HCT116 (cell line): ENCODE measurements at regions not wholly inside any gene's neighbourhood (a gene's known extent, or its start where the extent isn't known, plus 50 kb on each side); places are given as distances from the start of the nearest gene placed in this dataset.

Experiments
- ATAC-seq: fragments of 200-7000 bp; cut with Tn5 transposase; 2 replicates; pipeline ENCODE4 v1.9.1; 2020; ENCODE audit warnings: mild to moderate bottlenecking, moderate library complexity
- BruUV-seq: library from RNA; stranded (reverse); fragments of 400-500 nt; replicated peaks from 2 replicates; lab custom pipeline; 2021; lab: Mats Ljungman, UMichigan
- CTCF ChIA-PET: fragments of 300-600 bp; sonication (Branson Sonifier 250); formaldehyde crosslinking; loops from one replicate; lab custom pipeline; 2021; ENCODE audit warnings: antibody characterized with exemption; lab: Charles Lee
- POLR2A ChIA-PET: fragments of 300-600, 350-600 bp; sonication (Branson Sonifier 250); formaldehyde crosslinking; loops from one replicate; lab custom pipeline; 2021; ENCODE audit warnings: antibody characterized with exemption; lab: Charles Lee
- RAD21 ChIA-PET, 2 experiments: fragments of 300-600 bp; sonication (Branson Sonifier 250); formaldehyde crosslinking; loops; one replicate each; lab custom pipeline; 2023; ENCODE audit warnings: low total read pairs in 2 of 2; ENCODE audit not compliant: uncharacterized antibody in 2 of 2, unreplicated experiment in 2 of 2, low non-redundant PET in 1 of 2; lab: Charles Lee
- DNase-seq: peaks from one replicate; pipeline ENCODE4 v3.0.0-alpha.2; 2010; ENCODE audit warnings: low read depth, low spot score
- H2AFZ ChIP-seq: fragments of 200-600 bp; shearing (Covaris generic), sonication (generic); 2 replicates; pipeline ENCODE4 v1.6.1; 2017; ENCODE audit warnings: low read depth, mixed run types, mixed read lengths, antibody characterized with exemption, low read length; ENCODE audit not compliant: poor library complexity, severe bottlenecking
- H3K27ac ChIP-seq: 2 replicates; pipeline ENCODE4 v1.5.1; 2012; ENCODE audit warnings: low read depth, low read length
- H3K27me3 ChIP-seq: fragments of 200-600 bp; sonication (generic); 2 replicates; pipeline ENCODE4 v1.6.1; 2016; ENCODE audit warnings: mixed run types, low read length, mixed read lengths; ENCODE audit not compliant: insufficient read depth
- H3K36me3 ChIP-seq, 2 experiments: fragments of 200-500 bp in 1 of 2; fragments of 200-600 bp in 1 of 2; sonication (Bioruptor generic) in 1 of 2; sonication (generic) in 1 of 2; 2 replicates each; pipeline versions ENCODE4 v1.5.1 to v1.6.1; 2014 to 2016; ENCODE audit warnings: low read length in 2 of 2, inconsistent platforms in 1 of 2, mixed read lengths in 1 of 2, mixed run types in 1 of 2; ENCODE audit not compliant: insufficient read depth in 2 of 2, control insufficient read depth in 1 of 2
- H3K4me1 ChIP-seq, 2 experiments: fragments of 200-600 bp in 1 of 2; sonication (generic) in 1 of 2; 2 replicates each; pipeline versions ENCODE4 v1.5.1 to v1.6.1; 2012 to 2017; ENCODE audit warnings: low read length in 2 of 2, inconsistent platforms in 1 of 2, mild to moderate bottlenecking in 1 of 2, mixed read lengths in 1 of 2, mixed run types in 1 of 2, moderate library complexity in 1 of 2; ENCODE audit not compliant: insufficient read depth in 2 of 2, control insufficient read depth in 1 of 2
- H3K4me2 ChIP-seq: fragments of 200-600 bp; sonication (generic); 2 replicates; pipeline ENCODE4 v1.6.1; 2017; ENCODE audit warnings: mixed run types, low read length, mixed read lengths
- H3K4me3 ChIP-seq, 2 experiments: fragments of 200-600 bp in 1 of 2; sonication (generic) in 1 of 2; replicated peaks in 1 of 2; 2 replicates each; pipeline ENCODE4 v1.5.1; 2011 to 2016; ENCODE audit warnings: low read length in 2 of 2, control low read depth in 1 of 2, low read depth in 1 of 2, mild to moderate bottlenecking in 1 of 2, mixed read lengths in 1 of 2, mixed run types in 1 of 2
- H3K79me2 ChIP-seq: fragments of 200-600 bp; sonication (generic); 2 replicates; pipeline ENCODE4 v1.6.1; 2017; ENCODE audit warnings: mild to moderate bottlenecking, mixed run types, low read length, moderate library complexity, mixed read lengths; ENCODE audit not compliant: insufficient read depth
- H3K9ac ChIP-seq: fragments of 200-600 bp; sonication (generic); 2 replicates; pipeline ENCODE4 v1.6.1; 2016; ENCODE audit warnings: low read length, mixed read lengths
- H3K9me2 ChIP-seq: fragments of 200-600 bp; sonication (generic), shearing (Covaris generic); 2 replicates; pipeline ENCODE4 v1.6.1; 2017; ENCODE audit warnings: mixed run types, mild to moderate bottlenecking, moderate library complexity; ENCODE audit not compliant: insufficient read depth
- H3K9me3 ChIP-seq, 2 experiments: fragments of 200-500 bp in 1 of 2; fragments of 200-600 bp in 1 of 2; sonication (Bioruptor generic) in 1 of 2; sonication (generic) in 1 of 2; 2 replicates each; pipeline ENCODE4 v1.6.1; 2014 to 2017; ENCODE audit warnings: low read length in 2 of 2, mixed read lengths in 2 of 2, inconsistent platforms in 1 of 2, low read depth in 1 of 2, mild to moderate bottlenecking in 1 of 2, mixed run types in 1 of 2, moderate library complexity in 1 of 2; ENCODE audit not compliant: control insufficient read depth in 1 of 2, insufficient read depth in 1 of 2
- H4K20me1 ChIP-seq: fragments of 200-600 bp; sonication (generic), shearing (Covaris generic); 2 replicates; pipeline ENCODE4 v1.6.1; 2017; ENCODE audit warnings: mixed run types, mild to moderate bottlenecking, moderate library complexity; ENCODE audit not compliant: insufficient read depth
- CBX3 ChIP-seq: IDR thresholded peaks from 2 replicates; pipeline ENCODE4 v1.6.1; 2012; ENCODE audit warnings: low read depth
- CEBPB ChIP-seq: IDR thresholded peaks from 2 replicates; pipeline ENCODE4 v1.6.1; 2012; ENCODE audit warnings: low read depth
- ELF1 ChIP-seq: IDR thresholded peaks from 2 replicates; pipeline ENCODE4 v1.6.1; 2012; ENCODE audit warnings: low read depth, borderline replicate concordance
- EZH2 ChIP-seq: fragments of 200-600 bp; sonication (generic); IDR thresholded peaks from 2 replicates; pipeline ENCODE4 v1.6.1; 2017; ENCODE audit warnings: antibody characterized with exemption, mixed run types
- EZH2phosphoT487 ChIP-seq: fragments of 200-600 bp; IDR thresholded peaks from 2 replicates; pipeline ENCODE4 v1.6.1; 2018; ENCODE audit warnings: antibody characterized with exemption, borderline replicate concordance
- FOSL1 ChIP-seq: IDR thresholded peaks from 2 replicates; pipeline ENCODE4 v1.6.1; 2012; ENCODE audit warnings: low read depth
- JUND ChIP-seq: IDR thresholded peaks from 2 replicates; pipeline ENCODE4 v1.6.1; 2012
- POLR2A ChIP-seq: IDR thresholded peaks from 2 replicates; pipeline ENCODE4 v1.7.0; 2011; ENCODE audit warnings: borderline replicate concordance; ENCODE audit not compliant: insufficient read depth, insufficient read length; ENCODE audit errors: extremely low read depth
- SRF ChIP-seq: IDR thresholded peaks from 2 replicates; pipeline ENCODE4 v1.6.1; 2012; ENCODE audit warnings: low read depth
- YY1 ChIP-seq: IDR thresholded peaks from 2 replicates; pipeline ENCODE4 v1.6.1; 2011; ENCODE audit warnings: low read length, low read depth, moderate library complexity, mild to moderate bottlenecking; ENCODE audit not compliant: insufficient replicate concordance; ENCODE audit errors: extremely low read depth
- ZNF274 ChIP-seq: fragments of 200-500 bp; sonication (Bioruptor generic); IDR thresholded peaks from 2 replicates; pipeline ENCODE4 v1.6.1; 2014; ENCODE audit warnings: mild to moderate bottlenecking, low read depth, low read length, inconsistent platforms
- intact Hi-C: fragments of 100-400 bp; cut with micrococcal nuclease; formaldehyde crosslinking; loops from 2 replicates; pipeline ENCODE4 v1.10.0; 2022
- TF ChIP-seq, protein P1 (sequence below): IDR thresholded peaks from 2 replicates; pipeline ENCODE4 v1.6.1; 2012
- TF ChIP-seq, protein P2 (sequence below): IDR thresholded peaks from 2 replicates; pipeline ENCODE4 v1.6.1; 2011; ENCODE audit warnings: mild to moderate bottlenecking, low read length, moderate library complexity; ENCODE audit not compliant: insufficient replicate concordance; ENCODE audit errors: extremely low read depth
- TF ChIP-seq, protein P3 (sequence below), 3 experiments: fragments of 200-600 bp in 1 of 3; sonication (generic) in 1 of 3; IDR thresholded peaks in 2 of 3; conservative IDR thresholded peaks in 1 of 3; 2 replicates each; pipeline ENCODE4 v1.5.1; 2012 to 2017; ENCODE audit warnings: low read depth in 2 of 3, low read length in 2 of 3, antibody characterized with exemption in 1 of 3, borderline replicate concordance in 1 of 3, control low read depth in 1 of 3, mild to moderate bottlenecking in 1 of 3, mixed read lengths in 1 of 3, mixed run types in 1 of 3, moderate library complexity in 1 of 3; ENCODE audit not compliant: insufficient read depth in 1 of 3

DNA sequence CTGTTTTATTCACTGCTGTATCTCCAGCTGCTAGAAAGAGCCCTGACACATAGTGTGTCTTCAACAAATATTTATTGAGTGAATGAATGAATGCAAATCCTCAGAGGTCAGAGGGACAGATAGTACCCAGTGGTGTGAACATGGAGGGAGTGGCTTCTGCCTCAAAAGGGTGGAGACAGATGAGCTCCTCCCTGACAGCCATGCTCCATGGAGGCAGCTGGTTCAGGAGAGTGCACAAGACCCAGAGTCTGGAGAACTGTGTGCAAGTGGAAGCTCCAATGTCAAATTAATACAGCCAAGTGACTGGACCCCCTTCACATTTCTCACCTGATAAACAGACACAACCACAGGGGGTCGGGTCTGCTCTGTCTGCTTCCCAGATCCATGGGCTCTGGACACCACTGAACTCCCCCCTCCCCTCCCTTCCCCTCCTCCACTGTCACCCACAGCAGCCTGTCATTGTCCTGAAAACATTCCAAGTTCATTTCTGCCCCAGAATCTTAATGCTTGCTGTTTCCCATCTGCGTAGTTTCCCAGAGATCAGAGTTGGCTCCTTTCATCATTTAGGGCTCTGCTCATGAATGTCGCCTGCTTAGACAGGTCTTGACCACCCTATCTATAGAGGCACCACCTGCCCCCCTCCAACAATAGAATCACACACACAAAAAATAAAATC, 312.9 kb upstream of the PODXL start:
- no peak for DNase-seq
- intact Hi-C loops = no loop called here
- ChIA-PET CTCF (interaction anchor here (1.3 kb wide), 1 partner anchor 10 kb away, joined by 3 read pairs; no protein-coding TSS in a partner anchor), RAD21 (no interaction called here), POLR2A (no interaction called here)
- Histone ChIP-seq H3K9me2 (no peaks in the 10 kb centered on the region), H4K20me1 (no peaks in the 10 kb centered on the region), H3K27me3 (peaks cover 31% of the 10 kb centered on the region; the same call in 1 of the 2 replicates), H2AFZ (no peak overlapping the region), H3K36me3 (no peaks in the 10 kb centered on the region), H3K27ac (no peak overlapping the region), H3K4me1 (no peaks in the 10 kb centered on the region), H3K79me2 (no peaks in the 10 kb centered on the region), H3K9ac (no peak overlapping the region), H3K4me3 (no peak overlapping the region), H3K4me2 (no peak overlapping the region), H3K9me3 (no peaks in the 10 kb centered on the region)
- no TSS peak for BruUV-seq
- TF ChIP-seq CEBPB = no peak
- TF ChIP-seq SRF = no peak
- TF ChIP-seq EZH2 = no peak
- TF ChIP-seq JUND = no peak
- no peak for TF ChIP-seq YY1
- no peak for TF ChIP-seq ZNF274
- TF ChIP-seq EZH2phosphoT487 = no peak
- TF ChIP-seq, protein P1, sequence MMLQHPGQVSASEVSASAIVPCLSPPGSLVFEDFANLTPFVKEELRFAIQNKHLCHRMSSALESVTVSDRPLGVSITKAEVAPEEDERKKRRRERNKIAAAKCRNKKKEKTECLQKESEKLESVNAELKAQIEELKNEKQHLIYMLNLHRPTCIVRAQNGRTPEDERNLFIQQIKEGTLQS = no peak
- no peak for ATAC-seq

DNA sequence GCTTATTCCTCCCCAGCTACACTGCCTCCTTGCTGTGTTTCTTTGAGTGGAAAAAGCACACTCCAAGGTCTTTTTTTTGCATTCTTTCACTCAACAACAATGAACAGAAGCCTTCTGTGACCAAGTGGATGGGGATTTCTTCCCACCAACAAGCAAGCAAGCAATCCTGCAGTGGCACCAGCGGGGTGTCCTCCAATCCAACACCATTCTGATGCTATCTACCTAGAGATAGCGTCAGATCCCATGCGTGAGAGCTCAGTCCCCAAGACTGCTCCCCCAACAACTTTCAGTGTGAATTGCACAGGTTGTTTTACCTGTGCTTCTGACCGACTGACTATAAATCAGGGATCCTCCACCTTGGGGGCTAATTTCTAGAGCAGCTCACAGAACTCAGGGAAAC, 311.0 kb upstream of the PODXL start:
- ATAC-seq (no peak), DNase-seq (no peak)
- Histone ChIP-seq H3K79me2 (no peaks in the 10 kb centered on the region), H3K27me3 (peaks cover 27% of the 10 kb centered on the region), H3K27ac (no peak overlapping the region), H3K4me1 (no peaks in the 10 kb centered on the region), H3K9me3 (no peaks in the 10 kb centered on the region), H3K9me2 (no peaks in the 10 kb centered on the region), H3K4me2 (no peak overlapping the region), H2AFZ (no peak overlapping the region), H3K36me3 (no peaks in the 10 kb centered on the region), H4K20me1 (no peaks in the 10 kb centered on the region), H3K9ac (no peak overlapping the region), H3K4me3 (no peak overlapping the region)
- RAD21 ChIA-PET = no interaction called here
- CTCF ChIA-PET = interaction anchor here (1.3 kb wide), 1 partner anchor 8 kb away, joined by 6 read pairs; no protein-coding TSS in a partner anchor
- POLR2A ChIA-PET = no interaction called here
- no TSS peak for BruUV-seq
- intact Hi-C loops = no loop called here
- TF ChIP-seq SRF (no peak), FOSL1 (no peak), YY1 (no peak), ELF1 (no peak), CBX3 (no peak), POLR2A (no peak), ZNF274 (no peak)
- TF ChIP-seq, protein P1 = no peak
- TF ChIP-seq, protein P2, sequence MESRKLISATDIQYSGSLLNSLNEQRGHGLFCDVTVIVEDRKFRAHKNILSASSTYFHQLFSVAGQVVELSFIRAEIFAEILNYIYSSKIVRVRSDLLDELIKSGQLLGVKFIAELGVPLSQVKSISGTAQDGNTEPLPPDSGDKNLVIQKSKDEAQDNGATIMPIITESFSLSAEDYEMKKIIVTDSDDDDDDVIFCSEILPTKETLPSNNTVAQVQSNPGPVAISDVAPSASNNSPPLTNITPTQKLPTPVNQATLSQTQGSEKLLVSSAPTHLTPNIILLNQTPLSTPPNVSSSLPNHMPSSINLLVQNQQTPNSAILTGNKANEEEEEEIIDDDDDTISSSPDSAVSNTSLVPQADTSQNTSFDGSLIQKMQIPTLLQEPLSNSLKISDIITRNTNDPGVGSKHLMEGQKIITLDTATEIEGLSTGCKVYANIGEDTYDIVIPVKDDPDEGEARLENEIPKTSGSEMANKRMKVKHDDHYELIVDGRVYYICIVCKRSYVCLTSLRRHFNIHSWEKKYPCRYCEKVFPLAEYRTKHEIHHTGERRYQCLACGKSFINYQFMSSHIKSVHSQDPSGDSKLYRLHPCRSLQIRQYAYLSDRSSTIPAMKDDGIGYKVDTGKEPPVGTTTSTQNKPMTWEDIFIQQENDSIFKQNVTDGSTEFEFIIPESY = no peak
- TF ChIP-seq, protein P3, sequence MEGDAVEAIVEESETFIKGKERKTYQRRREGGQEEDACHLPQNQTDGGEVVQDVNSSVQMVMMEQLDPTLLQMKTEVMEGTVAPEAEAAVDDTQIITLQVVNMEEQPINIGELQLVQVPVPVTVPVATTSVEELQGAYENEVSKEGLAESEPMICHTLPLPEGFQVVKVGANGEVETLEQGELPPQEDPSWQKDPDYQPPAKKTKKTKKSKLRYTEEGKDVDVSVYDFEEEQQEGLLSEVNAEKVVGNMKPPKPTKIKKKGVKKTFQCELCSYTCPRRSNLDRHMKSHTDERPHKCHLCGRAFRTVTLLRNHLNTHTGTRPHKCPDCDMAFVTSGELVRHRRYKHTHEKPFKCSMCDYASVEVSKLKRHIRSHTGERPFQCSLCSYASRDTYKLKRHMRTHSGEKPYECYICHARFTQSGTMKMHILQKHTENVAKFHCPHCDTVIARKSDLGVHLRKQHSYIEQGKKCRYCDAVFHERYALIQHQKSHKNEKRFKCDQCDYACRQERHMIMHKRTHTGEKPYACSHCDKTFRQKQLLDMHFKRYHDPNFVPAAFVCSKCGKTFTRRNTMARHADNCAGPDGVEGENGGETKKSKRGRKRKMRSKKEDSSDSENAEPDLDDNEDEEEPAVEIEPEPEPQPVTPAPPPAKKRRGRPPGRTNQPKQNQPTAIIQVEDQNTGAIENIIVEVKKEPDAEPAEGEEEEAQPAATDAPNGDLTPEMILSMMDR (IDR thresholded peaks at IDR 0.05 in 2 of 3, conservative IDR thresholded peaks at IDR 0.05 in 1 of 3; ENCODE audit: borderline replicate concordance in 1 of 3, insufficient read depth in 1 of 3, low read depth in 2 of 3, low read length in 2 of 3) = no peak
